GM21367 (cell line): ENCODE measurements at regions not wholly inside any gene's neighbourhood (a gene's known extent, or its start where the extent isn't known, plus 50 kb on each side); places are given as distances from the start of the nearest gene placed in this dataset.

Experiments used
- ATAC-seq: cut with Tn5 transposase; IDR thresholded peaks from one replicate; pipeline ENCODE4 v1.9.1; 2021; ENCODE audit not compliant: unreplicated experiment

GRCh38 chr2:17093712-17094111, 424.5 kb downstream of the RAD51AP2 start:
- no peak for ATAC-seq

- no peak for ATAC-seq
Observed at GRCh38 chr2:17086990-17087389, 421.4 kb upstream of the CYRIA start.

- no peak for ATAC-seq
Observed at GRCh38 chr2:17085546-17086202, 420.0 kb upstream of the CYRIA start.

- ATAC-seq = no peak
Observed at GRCh38 chr2:17084877-17085276, 419.2 kb upstream of the CYRIA start.

- no peak for ATAC-seq
Observed at GRCh38 chr2:17083902-17084301, 418.3 kb upstream of the CYRIA start.

GRCh38 chr2:17079262-17079661, 413.6 kb upstream of the CYRIA start:
- ATAC-seq = no peak

- ATAC-seq = no peak
Observed at GRCh38 chr2:17076533-17076932, 410.9 kb upstream of the CYRIA start.

- no peak for ATAC-seq
Observed at GRCh38 chr2:17070711-17071110, 405.1 kb upstream of the CYRIA start.

- ATAC-seq = no peak
Observed at GRCh38 chr2:17069564-17069963, 403.9 kb upstream of the CYRIA start.

- ATAC-seq = no peak
Observed at GRCh38 chr2:17068021-17068420, 402.4 kb upstream of the CYRIA start.

- ATAC-seq = no peak
Observed at GRCh38 chr2:17065536-17065935, 399.9 kb upstream of the CYRIA start.

- no peak for ATAC-seq
Observed at GRCh38 chr2:17061028-17061427, 395.4 kb upstream of the CYRIA start.

- no peak for ATAC-seq
Observed at GRCh38 chr2:17059458-17059857, 393.8 kb upstream of the CYRIA start.

- ATAC-seq = no peak
Observed at GRCh38 chr2:17058772-17059402, 393.3 kb upstream of the CYRIA start.

- no peak for ATAC-seq
Observed at GRCh38 chr2:17057109-17058017, 391.7 kb upstream of the CYRIA start.

- no peak for ATAC-seq
Observed at GRCh38 chr2:17056236-17056635, 390.6 kb upstream of the CYRIA start.

GRCh38 chr2:17052001-17052400, 386.4 kb upstream of the CYRIA start:
- ATAC-seq = no peak

- ATAC-seq = no peak
Observed at GRCh38 chr2:17051538-17051937, 385.9 kb upstream of the CYRIA start.

- ATAC-seq = no peak
Observed at GRCh38 chr2:17043173-17043572, 377.5 kb upstream of the CYRIA start.

GRCh38 chr2:17036361-17036760, 370.7 kb upstream of the CYRIA start:
- ATAC-seq = no peak

- no peak for ATAC-seq
Observed at GRCh38 chr2:17035010-17035409, 369.4 kb upstream of the CYRIA start.

- no peak for ATAC-seq
Observed at GRCh38 chr2:17030047-17030446, 364.4 kb upstream of the CYRIA start.
